IMR-90 (cell line): ENCODE measurements at regions not wholly inside any gene's neighbourhood (a gene's known extent, or its start where the extent isn't known, plus 50 kb on each side); places are given as distances from the start of the nearest gene placed in this dataset.

Experiments
- ATAC-seq: fragments of 200-7000 bp; cut with Tn5 transposase; 2 replicates; pipeline ENCODE4 v1.9.1; 2020; ENCODE audit warnings: low read depth, mild to moderate bottlenecking, moderate library complexity
- BruUV-seq: library from RNA; stranded (reverse); fragments of 400-500 nt; replicated peaks from 2 replicates; lab custom pipeline; 2021; lab: Mats Ljungman, UMichigan
- CTCF ChIA-PET: fragments of 300-600 bp; formaldehyde crosslinking; extraction: SDS; loops from one replicate; lab custom pipeline; 2021; ENCODE audit warnings: antibody characterized with exemption; lab: Yijun Ruan, JAX
- POLR2A ChIA-PET: fragments of 300-600 bp; sonication (Branson Sonifier 250); formaldehyde crosslinking; loops from one replicate; lab custom pipeline; 2022; ENCODE audit warnings: antibody characterized with exemption; ENCODE audit not compliant: unreplicated experiment; lab: Charles Lee
- DNase-seq: peaks from one replicate; pipeline ENCODE4 v3.0.0; 2013
- H2AFZ ChIP-seq: replicated peaks from 2 replicates; pipeline ENCODE3; 2013; ENCODE audit warnings: low read length, mild to moderate bottlenecking; ENCODE audit not compliant: poor library complexity
- H2AK5ac ChIP-seq: 2 replicates; pipeline ENCODE4 v1.6.1; 2013; ENCODE audit warnings: low read depth, low read length, inconsistent platforms
- H2AK9ac ChIP-seq: replicated peaks from 2 replicates; pipeline ENCODE3; 2013; ENCODE audit warnings: mild to moderate bottlenecking, low read depth, low read length, moderate library complexity; ENCODE audit not compliant: poor library complexity
- H2BK120ac ChIP-seq: 2 replicates; pipeline ENCODE4 v1.6.1; 2013; ENCODE audit warnings: low read depth, low read length, inconsistent platforms
- H2BK15ac ChIP-seq: 3 replicates; pipeline ENCODE4 v1.6.1; 2013; ENCODE audit warnings: low read depth, low read length, inconsistent platforms
- H2BK20ac ChIP-seq: 2 replicates; pipeline ENCODE4 v1.6.1; 2013; ENCODE audit warnings: low read depth, mild to moderate bottlenecking, inconsistent platforms, low read length, moderate library complexity
- H2BK5ac ChIP-seq: 2 replicates; pipeline ENCODE4 v1.6.1; 2013; ENCODE audit warnings: mild to moderate bottlenecking, low read depth, low read length, inconsistent platforms; ENCODE audit not compliant: poor library complexity, severe bottlenecking
- H3K14ac ChIP-seq: replicated peaks from 2 replicates; pipeline ENCODE4 v1.6.1; 2013; ENCODE audit warnings: low read depth, low read length, inconsistent platforms
- H3K18ac ChIP-seq: 2 replicates; pipeline ENCODE4 v1.6.1; 2013; ENCODE audit warnings: low read depth, low read length, control low read depth
- H3K23ac ChIP-seq: 2 replicates; pipeline ENCODE4 v1.6.1; 2013; ENCODE audit warnings: low read depth, low read length, inconsistent platforms
- H3K27ac ChIP-seq: 2 replicates; pipeline ENCODE4 v1.5.1; 2013; ENCODE audit warnings: mild to moderate bottlenecking, control low read depth, low read length; ENCODE audit not compliant: insufficient read depth
- H3K27me3 ChIP-seq: 2 replicates; pipeline ENCODE4 v1.6.1; 2013; ENCODE audit warnings: low read length; ENCODE audit not compliant: control insufficient read depth, insufficient read depth
- H3K36me3 ChIP-seq: 2 replicates; pipeline ENCODE4 v1.6.1; 2013; ENCODE audit warnings: low read length, mixed read lengths; ENCODE audit not compliant: control insufficient read depth, insufficient read depth
- H3K4ac ChIP-seq: 2 replicates; pipeline ENCODE4 v1.6.1; 2013; ENCODE audit warnings: low read depth, low read length, inconsistent platforms
- H3K4me1 ChIP-seq: 2 replicates; pipeline ENCODE4 v1.6.1; 2013; ENCODE audit warnings: low read length, mixed read lengths; ENCODE audit not compliant: control insufficient read depth, insufficient read depth
- H3K4me2 ChIP-seq: 2 replicates; pipeline ENCODE4 v1.6.1; 2013; ENCODE audit warnings: low read depth, mild to moderate bottlenecking, control low read depth, low read length, moderate library complexity
- H3K4me3 ChIP-seq: 2 replicates; pipeline ENCODE4 v1.5.1; 2013; ENCODE audit warnings: low read depth, mild to moderate bottlenecking, control low read depth, low read length, moderate library complexity; ENCODE audit not compliant: insufficient read depth
- H3K56ac ChIP-seq: 2 replicates; pipeline ENCODE4 v1.6.1; 2013; ENCODE audit warnings: low read length, inconsistent platforms; ENCODE audit not compliant: insufficient read depth; ENCODE audit errors: extremely low read depth
- H3K79me1 ChIP-seq, 2 experiments: 2 replicates each; pipeline ENCODE4 v1.6.1; 2013; ENCODE audit warnings: low read length in 2 of 2, inconsistent platforms in 1 of 2, low read depth in 1 of 2
- H3K9ac ChIP-seq: 2 replicates; pipeline ENCODE4 v1.6.1; 2013; ENCODE audit warnings: low read depth, low read length, control low read depth
- H3K9me1 ChIP-seq: 2 replicates; pipeline ENCODE4 v1.6.1; 2013; ENCODE audit warnings: low read length, inconsistent platforms; ENCODE audit not compliant: insufficient read depth
- H3K9me3 ChIP-seq: 2 replicates; pipeline ENCODE4 v1.6.1; 2013; ENCODE audit warnings: low read length; ENCODE audit not compliant: control insufficient read depth, insufficient read depth
- H4K20me1 ChIP-seq: 2 replicates; pipeline ENCODE4 v1.6.1; 2013; ENCODE audit warnings: low read length, inconsistent platforms; ENCODE audit not compliant: insufficient read depth
- H4K5ac ChIP-seq: 2 replicates; pipeline ENCODE4 v1.6.1; 2013; ENCODE audit warnings: mild to moderate bottlenecking, low read depth, low read length, control low read depth
- H4K8ac ChIP-seq, 2 experiments: 2 replicates each; pipeline ENCODE4 v1.6.1; 2013; ENCODE audit warnings: low read depth in 2 of 2, low read length in 2 of 2, control low read depth in 1 of 2, inconsistent platforms in 1 of 2
- H4K91ac ChIP-seq: 2 replicates; pipeline ENCODE4 v1.6.1; 2013; ENCODE audit warnings: low read depth, low read length, inconsistent platforms; ENCODE audit not compliant: insufficient read depth
- CEBPB ChIP-seq: IDR thresholded peaks from 2 replicates; pipeline ENCODE4 v1.6.1; 2012; ENCODE audit warnings: low read depth, low read length, improper control_type of control experiment
- NFE2L2 ChIP-seq: fragments of 150-350 bp; IDR thresholded peaks from 2 replicates; pipeline ENCODE4 v1.6.1; 2016; ENCODE audit warnings: low read depth, mild to moderate bottlenecking, low read length
- POLR2A ChIP-seq: IDR thresholded peaks from 2 replicates; pipeline ENCODE4 v1.6.1; 2012; ENCODE audit warnings: mild to moderate bottlenecking, low read depth, low read length
- RCOR1 ChIP-seq: IDR thresholded peaks from 2 replicates; pipeline ENCODE4 v1.6.1; 2012; ENCODE audit warnings: mild to moderate bottlenecking, low read length, improper control_type of control experiment; ENCODE audit not compliant: insufficient replicate concordance
- WGBS, 2 experiments: methylation state at CpG; one replicate each; pipeline versions ENCODE4 v1.1.5 to v1.1.7; 2013; ENCODE audit warnings: missing lambda C conversion rate in 2 of 2; ENCODE audit not compliant: insufficient read length in 1 of 2; ENCODE audit errors: extremely low coverage in 2 of 2; 5-methylcytosine and 5-hydroxymethylcytosine counted together
- dilution Hi-C: fragments of 300-500 bp; cut with HindIII; formaldehyde crosslinking; loops from one replicate; pipeline ENCODE4 v1.14.3; 2018; ENCODE audit warnings: low sequenced_read_pairs; ENCODE audit not compliant: unreplicated experiment
- in situ Hi-C: fragments of 300-500 bp; cut with MboI; formaldehyde crosslinking; loops from 3 replicates; pipeline ENCODE4 v1.14.3; 2019; ENCODE audit warnings: low sequenced_read_pairs, inconsistent platforms, mixed read lengths
- intact Hi-C: fragments of 100-400 bp; cut with micrococcal nuclease; formaldehyde crosslinking; loops from 2 replicates; pipeline ENCODE4 v1.10.0; 2022

GRCh38 chr20:6530779-6531315 is 236.6 kb upstream of the BMP2 start:
- H3K4ac ChIP-seq, result no peak overlapping the region; the same call in 1 of the 2 replicates
- peak overlapping the region; percentile 6; the same call in 1 of the 2 replicates for H3K23ac ChIP-seq
- no peak overlapping the region for H3K56ac ChIP-seq
- no peak for TF ChIP-seq NFE2L2
- TF ChIP-seq CEBPB, result no peak
- no peak for TF ChIP-seq POLR2A
- no peak for TF ChIP-seq RCOR1
- in situ Hi-C loops (no loop called here), intact Hi-C loops (loop anchor here (5.0 kb wide), 1 partner anchor 46 kb away; no protein-coding TSS in a partner anchor), dilution Hi-C loops (no loop called here)
- WGBS, 2 experiments, result no CpG with 5 or more reads among the region's 3 CpGs
- no peaks in the 10 kb centered on the region for H3K36me3 ChIP-seq
- no peak overlapping the region for H3K27ac ChIP-seq
- H3K9me1 ChIP-seq, result 0 out of 2 replicates have a peak, but pooled peaks cover 3% of the 10 kb centered on the region
- no peak overlapping the region for H3K4me2 ChIP-seq
- ATAC-seq (no peak), DNase-seq (peak; percentile 28)
- peak overlapping the region; percentile 72; the same call in 1 of the 2 replicates for H4K5ac ChIP-seq
- H3K9ac ChIP-seq, result no peak overlapping the region
- H2AFZ ChIP-seq, result no peak overlapping the region
- H3K27me3 ChIP-seq, result no peaks in the 10 kb centered on the region
- ChIA-PET POLR2A (no interaction called here), CTCF (interaction anchor here (1.4 kb wide), 1 partner anchor 266 kb away, joined by 4 read pairs; no protein-coding TSS in a partner anchor)
- H4K91ac ChIP-seq, result peak overlapping the region; percentile 8; the same call in 1 of the 2 replicates
- no peak overlapping the region for H2AK9ac ChIP-seq
- H4K8ac ChIP-seq, result 0 out of 4 replicates have a peak overlapping the region, but pooled peaks of 1 of the 2 experiments have one; percentile 18
- no peak overlapping the region; the same call in 1 of the 2 replicates for H3K14ac ChIP-seq
- peaks cover 8% of the 10 kb centered on the region for H3K4me1 ChIP-seq
- BruUV-seq, result no TSS peak
- peaks cover 3% of the 10 kb centered on the region; the same call in 1 of the 2 replicates for H4K20me1 ChIP-seq
- peak overlapping the region; percentile 90 for H3K18ac ChIP-seq
- 0 out of 3 replicates have a peak overlapping the region, but pooled peaks have one; percentile 5 for H2BK15ac ChIP-seq
- H2AK5ac ChIP-seq, result no peak overlapping the region
- H2BK5ac ChIP-seq, result no peak overlapping the region
- H2BK20ac ChIP-seq, result peak overlapping the region; percentile 35
- peak overlapping the region; percentile 17 for H2BK120ac ChIP-seq
- H3K9me3 ChIP-seq, result peaks cover 2% of the 10 kb centered on the region; the same call in 1 of the 2 replicates
- no peaks in the 10 kb centered on the region for H3K79me1 ChIP-seq
- no peak overlapping the region for H3K4me3 ChIP-seq
